Caki2 (cell line): ENCODE measurements at regions not wholly inside any gene's neighbourhood (a gene's known extent, or its start where the extent isn't known, plus 50 kb on each side); places are given as distances from the start of the nearest gene placed in this dataset.
"Not testable (repeated sequence)": the region's sequence is repeated elsewhere in the genome, so short reads cannot be mapped to it uniquely, and the experiment has no call there.

Experiments used
- DNase-seq: peaks from one replicate; pipeline ENCODE4 v3.0.0-alpha.2; 2015; ENCODE audit warnings: low read depth
- in situ Hi-C: cut with HindIII; loops from 2 replicates; pipeline ENCODE4 v1.10.0; 2016; ENCODE audit warnings: low sequenced_read_pairs, low pct_unique_long_range_greater_than_20kb, mixed read lengths

GRCh38 chrX:34457850-34458249 is 199.2 kb downstream of the TMEM47 start:
- in situ Hi-C loops, DNase-seq: not testable (repeated sequence)

GRCh38 chrX:34437586-34437985 is 219.5 kb downstream of the TMEM47 start:
- in situ Hi-C loops = no loop called here
- no peak for DNase-seq

- DNase-seq = no peak
- in situ Hi-C loops = no loop called here
Measured at GRCh38 chrX:34426334-34426733, 230.8 kb downstream of the TMEM47 start.

GRCh38 chrX:34406580-34406979 is 250.5 kb downstream of the TMEM47 start:
- no peak for DNase-seq
- in situ Hi-C loops = no loop called here

- in situ Hi-C loops = no loop called here
Measured at GRCh38 chrX:34404386-34405070, 252.6 kb downstream of the TMEM47 start.

GRCh38 chrX:34401411-34401810 is 255.7 kb downstream of the TMEM47 start:
- in situ Hi-C loops = no loop called here

More at GRCh38 chrX:34404386-34405070, 252.6 kb downstream of the TMEM47 start:
- no peak for DNase-seq

GRCh38 chrX:34382416-34382815 is 250.3 kb upstream of the FAM47A start:
- in situ Hi-C loops = no loop called here
- no peak for DNase-seq

More at GRCh38 chrX:34401411-34401810, 255.7 kb downstream of the TMEM47 start:
- DNase-seq = no peak

- in situ Hi-C loops = no loop called here
- no peak for DNase-seq
Measured at GRCh38 chrX:34381241-34381640, 249.1 kb upstream of the FAM47A start.

GRCh38 chrX:34379891-34380290 is 247.8 kb upstream of the FAM47A start:
- in situ Hi-C loops = no loop called here
- DNase-seq = no peak

GRCh38 chrX:34377645-34378044 is 245.5 kb upstream of the FAM47A start:
- DNase-seq = no peak
- in situ Hi-C loops = no loop called here

- DNase-seq = no peak
- in situ Hi-C loops = no loop called here
Measured at GRCh38 chrX:34371754-34372153, 239.6 kb upstream of the FAM47A start.

GRCh38 chrX:34365471-34365870 is 233.4 kb upstream of the FAM47A start:
- in situ Hi-C loops = no loop called here
- no peak for DNase-seq

GRCh38 chrX:34350561-34351335 is 218.6 kb upstream of the FAM47A start:
- no peak for DNase-seq
- in situ Hi-C loops = no loop called here

- DNase-seq = no peak
- in situ Hi-C loops = no loop called here
Measured at GRCh38 chrX:34343001-34343400, 210.9 kb upstream of the FAM47A start.

- in situ Hi-C loops = no loop called here
- DNase-seq = no peak
Measured at GRCh38 chrX:34341814-34342213, 209.7 kb upstream of the FAM47A start.

GRCh38 chrX:34341258-34341657 is 209.1 kb upstream of the FAM47A start:
- in situ Hi-C loops = no loop called here
- no peak for DNase-seq

GRCh38 chrX:34338046-34338445 is 205.9 kb upstream of the FAM47A start:
- in situ Hi-C loops = no loop called here
- no peak for DNase-seq

GRCh38 chrX:34335376-34335775 is 203.3 kb upstream of the FAM47A start:
- DNase-seq, in situ Hi-C loops: not testable (repeated sequence)

GRCh38 chrX:34332334-34332733 is 200.2 kb upstream of the FAM47A start:
- in situ Hi-C loops = no loop called here
- no peak for DNase-seq

GRCh38 chrX:34325460-34325859 is 193.3 kb upstream of the FAM47A start:
- in situ Hi-C loops = no loop called here
- no peak for DNase-seq
